ENCODE measurements at regions not wholly inside any gene's neighbourhood (a gene's known extent, or its start where the extent isn't known, plus 50 kb on each side); places are given as distances from the start of the nearest gene placed in this dataset.

DNA sequence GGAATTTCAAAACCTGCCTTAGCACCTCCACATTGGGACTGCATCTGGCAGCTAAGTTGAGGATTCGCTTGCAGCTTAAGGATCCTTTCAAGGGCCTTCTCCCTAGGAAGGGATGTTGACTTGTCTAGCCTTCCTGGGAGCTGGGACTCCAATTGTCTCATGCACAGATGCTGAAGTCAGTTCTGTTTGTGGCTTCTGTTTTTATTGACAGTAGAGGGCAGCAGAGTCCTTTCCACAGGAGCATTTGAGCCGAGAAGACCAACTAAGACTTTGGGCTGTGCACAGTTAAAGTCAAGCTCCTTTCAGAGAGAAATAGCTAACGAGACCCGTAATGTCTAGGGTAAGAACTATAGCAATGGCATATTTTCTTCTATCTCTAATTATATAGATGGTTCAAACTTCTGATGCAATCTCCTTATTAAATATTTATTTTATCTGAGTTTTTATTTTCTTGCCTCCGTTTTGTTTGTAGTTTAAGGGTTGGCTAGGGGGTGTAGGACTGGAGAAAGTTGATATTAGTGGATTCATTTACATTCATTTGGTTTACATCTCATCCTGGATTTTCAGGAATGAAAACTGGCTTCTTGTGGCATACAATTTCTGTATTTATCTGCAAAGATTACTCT lies 59.7 kb upstream of the KBTBD8 start:
- DNase-seq (ENCODE audit: low read depth), result no peak

DNA sequence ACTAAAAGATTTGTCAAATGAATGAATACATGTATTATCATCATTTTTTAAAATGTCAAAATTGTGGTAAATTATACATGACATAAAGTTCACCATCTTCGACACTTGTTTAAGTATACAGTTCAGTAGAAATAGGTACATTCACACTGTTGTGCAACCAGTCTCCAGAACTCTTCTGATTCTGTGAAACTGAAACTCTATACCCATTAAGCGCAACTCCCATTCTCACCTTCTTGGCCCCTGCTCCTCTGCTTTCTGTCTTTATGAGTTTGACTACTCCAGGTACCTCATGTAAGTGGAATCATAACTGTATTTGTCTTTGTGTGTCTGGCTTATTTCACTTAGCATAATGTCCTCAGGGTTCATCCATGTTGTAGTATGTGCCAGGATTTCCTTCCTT lies 50.1 kb upstream of the KBTBD8 start:
- no peak for DNase-seq (ENCODE audit: low read depth)

Data from stimulated activated CD8-positive, alpha-beta memory T cell treated with anti-CD3 and anti-CD28 coated beads, Interleukin-7, amount 100 ng/mL, for 24 hours (primary cell).